ENCODE measurements at regions not wholly inside any gene's neighbourhood (a gene's known extent, or its start where the extent isn't known, plus 50 kb on each side); places are given as distances from the start of the nearest gene placed in this dataset.

DNA sequence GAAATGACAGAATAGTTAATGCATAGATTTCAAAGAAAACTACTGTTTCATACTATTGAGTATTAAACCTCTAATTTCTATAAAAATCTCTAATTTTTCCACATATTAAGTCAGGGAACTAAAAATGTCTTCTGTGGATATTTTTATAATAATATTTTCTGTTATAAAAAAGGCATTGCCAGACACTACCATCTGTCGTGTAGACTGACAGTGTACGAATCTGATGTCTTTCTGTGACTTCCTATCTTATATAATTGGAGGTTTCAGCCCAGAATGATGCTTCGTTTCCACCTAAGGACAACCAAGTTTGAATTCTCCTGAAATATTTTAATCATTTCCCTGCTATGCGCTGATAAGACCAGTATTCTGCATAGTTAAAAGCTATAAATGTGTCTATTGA is 456.6 kb upstream of the ARRDC3 start:
- Histone ChIP-seq H2AFZ (ENCODE audit: control insufficient read depth, low read depth, low read length) (no peak overlapping the region), H3K27me3 (replicated peaks in 1 of 2; ENCODE audit: control insufficient read depth in 2 of 2, insufficient read depth in 2 of 2, low read length in 1 of 2) (no peaks in the 10 kb centered on the region), H3K27ac (ENCODE audit: control insufficient read depth, insufficient read depth) (no peak overlapping the region), H3K9me3 (replicated peaks; ENCODE audit: control insufficient read depth, insufficient read depth, low read length) (no peaks in the 10 kb centered on the region; the same call in 2 of the 3 replicates), H3K36me3 (ENCODE audit: control insufficient read depth in 2 of 2, insufficient read depth in 2 of 2, low read length in 1 of 2) (no peaks in the 10 kb centered on the region), H3K9ac (ENCODE audit: control insufficient read depth, insufficient read depth, low read length) (no peak overlapping the region), H3K79me2 (ENCODE audit: control insufficient read depth, insufficient read depth, low read length) (no peaks in the 10 kb centered on the region), H3K4me2 (ENCODE audit: control insufficient read depth, insufficient read depth) (no peak overlapping the region), H3K4me3 (no peak overlapping the region), H4K20me1 (ENCODE audit: control insufficient read depth, insufficient read depth) (no peaks in the 10 kb centered on the region), H3K4me1 (ENCODE audit: control insufficient read depth, insufficient read depth, low read length) (no peaks in the 10 kb centered on the region)
- BruUV-seq (replicated peaks) = no TSS peak
- SMC1A ChIA-PET (ENCODE audit: uncharacterized antibody, unreplicated experiment) = no interaction called here
- DNase-seq (ENCODE audit: low read depth, low spot score) = no peak
- POLR2A ChIA-PET = no interaction called here
- CTCF ChIA-PET = no interaction called here
- no peak for FAIRE-seq
- intact Hi-C loops (cut with micrococcal nuclease; ENCODE audit: unreplicated experiment) = no loop called here
- RAD21 ChIA-PET (ENCODE audit: unreplicated experiment) = no interaction called here
- TF ChIP-seq ATF7 (IDR thresholded peaks at IDR 0.05; ENCODE audit: low read depth) (no peak), SP1 (IDR thresholded peaks at IDR 0.05; ENCODE audit: low read depth, low read length) (no peak)
- WGBS (ENCODE audit: insufficient coverage, insufficient replicate concordance, low lambda C conversion rate, missing lambda C conversion rate) = 20% methylated on average over 4 of the region's 4 CpGs
- no peak for ATAC-seq
- in situ Hi-C loops (cut with MboI) = no loop called here

DNA sequence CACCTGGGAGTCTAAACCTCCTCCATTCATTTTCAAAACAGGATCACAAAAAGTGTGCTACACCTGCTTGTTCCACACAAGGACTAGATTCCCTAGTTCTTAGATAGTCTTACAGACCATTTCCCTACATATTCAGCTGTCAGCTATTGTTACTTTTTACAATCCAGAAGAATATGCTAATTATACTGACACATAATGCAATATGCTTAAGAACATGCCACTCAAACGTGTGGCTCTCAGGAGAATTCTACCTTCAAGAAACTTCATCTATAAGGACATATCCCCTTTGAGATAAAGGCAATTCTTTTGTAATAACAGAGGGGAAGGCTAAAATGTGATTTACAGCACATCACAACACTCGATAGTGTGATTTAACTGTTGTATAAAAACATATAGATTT is 456.1 kb upstream of the ARRDC3 start:
- Histone ChIP-seq H3K9me3 (replicated peaks; ENCODE audit: control insufficient read depth, insufficient read depth, low read length) (no peaks in the 10 kb centered on the region; the same call in 2 of the 3 replicates), H3K4me2 (ENCODE audit: control insufficient read depth, insufficient read depth) (no peak overlapping the region), H3K79me2 (ENCODE audit: control insufficient read depth, insufficient read depth, low read length) (no peaks in the 10 kb centered on the region), H3K36me3 (ENCODE audit: control insufficient read depth in 2 of 2, insufficient read depth in 2 of 2, low read length in 1 of 2) (no peaks in the 10 kb centered on the region), H3K4me1 (ENCODE audit: control insufficient read depth, insufficient read depth, low read length) (no peaks in the 10 kb centered on the region), H3K27ac (ENCODE audit: control insufficient read depth, insufficient read depth) (no peak overlapping the region), H3K4me3 (no peak overlapping the region), H4K20me1 (ENCODE audit: control insufficient read depth, insufficient read depth) (no peaks in the 10 kb centered on the region), H3K9ac (ENCODE audit: control insufficient read depth, insufficient read depth, low read length) (no peak overlapping the region), H3K27me3 (replicated peaks in 1 of 2; ENCODE audit: control insufficient read depth in 2 of 2, insufficient read depth in 2 of 2, low read length in 1 of 2) (no peaks in the 10 kb centered on the region), H2AFZ (ENCODE audit: control insufficient read depth, low read depth, low read length) (no peak overlapping the region)
- ChIA-PET CTCF (no interaction called here), POLR2A (no interaction called here), SMC1A (ENCODE audit: uncharacterized antibody, unreplicated experiment) (no interaction called here), RAD21 (ENCODE audit: unreplicated experiment) (no interaction called here)
- in situ Hi-C loops (cut with MboI) (no loop called here), intact Hi-C loops (cut with micrococcal nuclease; ENCODE audit: unreplicated experiment) (no loop called here)
- no peak for TF ChIP-seq HDGF (IDR thresholded peaks at IDR 0.05)
- no peak for TF ChIP-seq POU2F2 (IDR thresholded peaks at IDR 0.05; ENCODE audit: borderline replicate concordance, low read depth, low read length)
- no peak for TF ChIP-seq BHLHE40 (IDR thresholded peaks at IDR 0.05; ENCODE audit: borderline replicate concordance in 1 of 2, low read depth in 2 of 2, low read length in 1 of 2)
- TF ChIP-seq SIN3A (IDR thresholded peaks at IDR 0.05; ENCODE audit: low read depth, low read length) = no peak
- TF ChIP-seq, protein P1, sequence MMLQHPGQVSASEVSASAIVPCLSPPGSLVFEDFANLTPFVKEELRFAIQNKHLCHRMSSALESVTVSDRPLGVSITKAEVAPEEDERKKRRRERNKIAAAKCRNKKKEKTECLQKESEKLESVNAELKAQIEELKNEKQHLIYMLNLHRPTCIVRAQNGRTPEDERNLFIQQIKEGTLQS (IDR thresholded peaks at IDR 0.05; ENCODE audit: borderline replicate concordance, extremely low read depth, low read depth, low read length) = no peak
- no peak for TF ChIP-seq CBX5 (IDR thresholded peaks at IDR 0.05; ENCODE audit: low read depth)
- no peak for TF ChIP-seq ESRRA (IDR thresholded peaks at IDR 0.05; ENCODE audit: low read length)
- no peak for ATAC-seq
- FAIRE-seq = no peak
- DNase-seq (ENCODE audit: low read depth, low spot score) = no peak
- BruUV-seq (replicated peaks) = no TSS peak
- WGBS (ENCODE audit: insufficient coverage, insufficient replicate concordance, low lambda C conversion rate, missing lambda C conversion rate) = 0% methylated on average over 2 of the region's 2 CpGs

Measured in GM12878 (cell line).